ENCODE measurements at regions not wholly inside any gene's neighbourhood (a gene's known extent, or its start where the extent isn't known, plus 50 kb on each side); places are given as distances from the start of the nearest gene placed in this dataset.

- DNase-seq (ENCODE audit: low spot score): no peak
Measured at GRCh38 chr7:23973264-23973663, 263.2 kb downstream of the STK31 start.

DNA sequence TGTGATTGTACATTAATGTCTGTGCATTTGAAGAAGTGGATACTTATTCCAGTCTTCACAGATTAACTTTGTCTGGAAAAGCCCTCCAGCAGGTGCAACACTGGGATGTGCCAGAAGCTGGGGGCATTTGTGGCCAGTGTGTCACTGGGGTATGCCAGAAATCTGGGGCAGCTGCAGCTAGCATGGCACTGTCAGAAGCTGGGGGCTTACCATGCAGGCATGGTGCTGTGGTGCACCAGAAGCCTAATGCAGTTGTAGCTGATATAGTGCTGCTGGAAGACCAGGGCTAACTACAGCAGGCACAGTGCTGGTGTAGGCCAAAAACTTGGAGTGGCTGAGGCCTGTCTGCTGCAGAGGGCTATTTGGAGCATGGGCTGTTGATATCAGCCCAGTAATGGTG lies 270.1 kb downstream of the STK31 start:
- no peak for DNase-seq (ENCODE audit: low spot score)

GRCh38 chr7:23981314-23981713 lies 271.3 kb downstream of the STK31 start:
- DNase-seq (ENCODE audit: low spot score): no peak

- no peak for DNase-seq (ENCODE audit: low spot score)
Measured at GRCh38 chr7:23981758-23982157, 271.7 kb downstream of the STK31 start.

- no peak for DNase-seq (ENCODE audit: low spot score)
Measured at GRCh38 chr7:24005517-24005916, 278.5 kb upstream of the NPY start.

GRCh38 chr7:24010495-24010894 lies 273.5 kb upstream of the NPY start:
- no peak for DNase-seq (ENCODE audit: low spot score)

DNA sequence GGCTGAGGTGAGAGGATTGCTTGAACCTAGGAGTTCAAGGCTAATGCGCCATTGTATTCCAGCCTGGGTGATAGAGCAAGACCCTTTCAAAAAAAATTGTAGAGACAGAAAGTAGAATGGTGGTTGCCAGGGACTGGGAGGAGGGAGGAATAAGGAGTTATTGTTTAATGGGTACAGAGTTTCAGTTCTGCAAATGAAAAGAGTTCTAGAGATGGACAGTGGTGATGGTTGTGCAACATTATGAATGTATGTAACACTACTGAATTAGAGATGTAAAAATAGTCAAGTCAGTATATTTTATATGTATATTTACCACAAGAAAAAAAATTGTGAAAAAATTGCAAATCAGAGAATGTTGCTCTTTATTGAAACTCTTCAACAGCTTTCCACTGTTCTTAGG lies 266.5 kb upstream of the NPY start:
- DNase-seq (ENCODE audit: low spot score): no peak

GRCh38 chr7:24018331-24018730 lies 265.7 kb upstream of the NPY start:
- no peak for DNase-seq (ENCODE audit: low spot score)

GRCh38 chr7:24019841-24020240 lies 264.1 kb upstream of the NPY start:
- no peak for DNase-seq (ENCODE audit: low spot score)

DNA sequence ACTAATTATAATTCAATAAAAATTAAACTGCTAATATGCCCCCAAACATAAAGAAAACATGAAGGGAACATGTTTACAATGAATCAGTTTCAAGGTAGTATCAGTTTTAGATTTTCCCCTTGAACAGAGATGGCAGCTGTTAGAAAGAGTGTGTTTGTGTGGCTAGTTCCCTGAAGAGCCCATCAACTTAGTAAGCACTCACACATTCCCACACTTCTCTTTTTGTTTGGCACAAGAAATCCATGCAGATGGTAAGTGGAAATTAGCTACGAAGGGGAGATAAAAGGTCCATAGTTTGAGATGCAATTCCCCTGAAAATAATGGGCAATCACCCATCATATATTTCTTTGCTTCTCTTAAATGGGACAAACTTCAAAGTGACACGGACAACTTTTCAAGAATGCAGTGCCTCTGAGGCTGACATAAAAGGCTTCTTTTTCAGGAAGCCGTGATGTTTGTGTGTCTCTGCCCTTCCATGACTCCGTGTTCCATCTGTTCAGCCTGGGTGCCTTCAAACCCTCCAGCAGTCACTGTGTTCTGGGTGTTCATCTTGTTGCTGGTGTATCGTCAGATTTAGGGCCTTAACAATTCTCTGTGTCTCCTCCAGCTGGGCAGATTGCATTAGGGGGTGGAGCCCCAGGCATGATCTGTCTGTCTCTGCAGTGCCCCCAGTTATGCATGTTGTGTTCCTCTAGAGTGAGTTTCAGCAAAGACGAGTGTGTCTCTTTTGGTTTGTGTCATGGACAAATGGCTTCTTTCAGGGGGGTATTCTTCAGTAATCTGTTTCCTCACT lies 259.5 kb upstream of the NPY start:
- DNase-seq (ENCODE audit: low spot score): no peak

DNA sequence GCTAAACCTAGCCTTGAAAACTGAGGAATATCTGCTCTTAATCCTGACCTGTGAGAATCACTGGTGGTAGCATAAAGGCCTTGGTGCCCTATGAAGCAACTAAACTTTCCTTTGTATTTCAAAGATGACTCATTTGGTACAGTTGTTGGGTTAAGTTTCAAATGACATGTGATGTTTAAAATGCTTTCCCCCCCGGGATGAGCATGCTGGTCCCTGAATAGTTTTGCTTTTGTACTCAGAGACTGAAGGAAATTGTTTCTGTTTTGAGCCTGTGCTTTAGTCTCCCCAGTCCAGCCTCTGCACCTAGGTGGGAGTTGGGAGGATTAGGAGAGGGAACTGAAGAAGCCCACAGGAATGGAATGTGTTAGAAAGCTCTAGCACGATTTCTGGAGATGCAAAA lies 258.9 kb upstream of the NPY start:
- no peak for DNase-seq (ENCODE audit: low spot score)

- no peak for DNase-seq (ENCODE audit: low spot score)
Measured at GRCh38 chr7:24025765-24026164, 258.2 kb upstream of the NPY start.

- no peak for DNase-seq (ENCODE audit: low spot score)
Measured at GRCh38 chr7:24026351-24026750, 257.6 kb upstream of the NPY start.

DNA sequence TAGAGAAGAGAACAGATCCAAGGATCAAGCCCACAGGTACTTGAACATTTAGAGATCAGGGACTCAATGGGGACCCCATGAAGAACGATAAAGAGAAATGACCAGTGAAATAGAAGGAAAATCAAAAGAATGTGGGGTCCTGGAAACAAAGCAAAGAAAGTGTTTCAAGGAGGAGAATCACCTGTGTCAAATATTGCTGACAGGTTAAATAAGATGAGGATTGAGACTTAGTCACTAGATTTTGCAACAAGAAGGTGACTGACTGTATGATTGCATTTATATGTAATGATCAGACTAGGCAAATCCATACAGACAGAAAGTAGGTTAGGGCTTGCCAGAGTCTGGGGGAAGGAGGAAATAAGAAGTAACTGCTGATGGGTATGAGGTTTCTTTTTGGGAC lies 254.9 kb upstream of the NPY start:
- DNase-seq (ENCODE audit: low spot score): no peak

GRCh38 chr7:24034251-24034650 lies 249.7 kb upstream of the NPY start:
- no peak for DNase-seq (ENCODE audit: low spot score)

- DNase-seq (ENCODE audit: low spot score): no peak
Measured at GRCh38 chr7:24035366-24036032, 248.5 kb upstream of the NPY start.

DNA sequence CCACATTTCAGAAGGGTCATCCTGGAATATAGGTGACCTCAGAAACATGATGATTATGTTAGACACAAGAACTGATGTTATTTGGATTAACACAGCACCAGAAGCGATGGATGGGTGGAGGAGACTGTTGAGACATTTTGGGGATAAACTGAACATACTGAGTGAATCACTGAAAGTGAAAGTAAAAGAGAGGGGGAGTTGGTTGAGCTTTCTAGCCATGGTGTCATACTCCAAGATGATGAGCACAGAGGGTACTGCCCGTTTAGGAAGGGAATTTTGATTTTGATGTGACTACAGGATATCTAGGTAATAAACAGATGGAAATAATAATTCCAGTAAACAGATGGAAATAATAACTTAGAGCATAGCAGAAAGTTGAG lies 248.0 kb upstream of the NPY start:
- no peak for DNase-seq (ENCODE audit: low spot score)

- DNase-seq (ENCODE audit: low spot score): no peak
Measured at GRCh38 chr7:24038993-24039392, 245.0 kb upstream of the NPY start.

DNA sequence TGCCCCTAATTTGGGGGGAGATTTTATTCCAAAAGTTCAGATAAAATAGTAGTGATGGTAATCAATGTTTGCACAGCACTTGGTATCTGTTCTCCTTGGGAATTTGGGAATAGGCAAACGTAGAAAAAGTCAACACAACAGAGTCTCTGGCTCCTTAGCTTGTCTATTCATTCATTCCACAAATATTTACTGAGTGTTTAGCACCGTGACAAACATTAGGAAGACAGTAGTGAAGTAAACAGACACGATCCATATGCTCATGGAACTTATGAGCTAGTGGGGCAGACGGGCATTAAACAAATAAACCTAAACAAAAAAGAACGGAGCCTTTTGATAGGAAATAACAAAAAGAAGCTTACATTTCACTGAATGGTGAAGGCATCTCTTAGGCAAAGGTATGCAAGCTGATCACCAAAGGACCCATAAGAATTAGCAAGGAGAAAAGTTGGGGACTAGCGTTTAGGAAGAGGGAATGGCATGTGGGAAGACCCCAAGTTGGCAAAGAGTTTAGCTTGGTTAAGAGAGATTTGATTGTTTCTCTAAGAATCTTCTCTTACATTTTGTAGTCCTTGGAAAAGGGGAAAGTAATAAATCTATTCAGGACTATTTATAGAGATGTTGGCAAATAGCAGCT lies 243.9 kb upstream of the NPY start:
- no peak for DNase-seq (ENCODE audit: low spot score)

- no peak for DNase-seq (ENCODE audit: low spot score)
Measured at GRCh38 chr7:24042028-24042427, 242.0 kb upstream of the NPY start.

- no peak for DNase-seq (ENCODE audit: low spot score)
Measured at GRCh38 chr7:24049296-24049695, 234.7 kb upstream of the NPY start.

DNA sequence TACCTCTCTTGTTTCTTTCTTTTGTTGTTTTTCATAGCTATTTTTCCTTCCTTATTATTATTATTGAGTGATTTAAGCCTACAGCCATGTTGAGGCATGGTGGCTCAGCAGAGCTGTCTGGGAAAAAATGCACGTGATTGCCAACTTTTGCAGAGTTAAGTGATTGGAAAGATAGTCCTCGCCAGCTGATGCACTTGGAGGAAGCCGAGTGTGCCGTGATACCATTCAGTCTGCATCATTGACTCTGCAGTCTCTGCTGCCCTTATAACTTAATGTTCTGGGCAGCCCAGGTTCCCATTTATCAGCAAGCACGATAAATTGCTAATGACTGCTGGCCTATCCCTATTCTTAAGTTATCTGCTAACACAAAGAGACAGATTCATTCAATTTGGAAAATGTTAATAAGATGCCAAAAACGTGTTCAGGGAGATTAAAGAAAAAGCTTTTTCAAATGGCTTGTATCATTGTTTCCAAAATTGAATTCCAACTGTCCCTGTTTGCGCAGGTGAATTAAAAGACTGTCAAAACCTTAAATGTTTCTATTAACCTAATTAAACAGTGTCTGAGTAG lies 232.9 kb upstream of the NPY start:
- no peak for DNase-seq (ENCODE audit: low spot score)

DNA sequence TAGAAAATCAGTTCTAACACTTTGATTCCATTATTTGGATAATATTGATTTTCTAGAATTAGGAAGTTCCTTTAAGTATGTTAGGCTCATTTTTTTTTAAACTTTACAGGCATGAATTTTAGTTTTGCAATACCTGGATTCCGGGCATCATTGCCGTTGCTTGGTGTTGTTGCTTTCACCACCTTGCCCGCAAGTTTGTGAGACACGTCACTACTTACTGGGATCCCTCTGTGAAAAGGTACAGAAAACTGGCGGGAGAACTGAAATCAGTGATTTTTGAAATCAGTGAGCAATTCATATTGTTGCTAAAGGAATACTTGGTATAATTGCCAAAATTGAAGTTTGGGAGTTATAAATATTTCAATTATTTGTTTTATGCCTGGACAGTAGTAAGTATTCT lies 232.3 kb upstream of the NPY start:
- no peak for DNase-seq (ENCODE audit: low spot score)
